ENCODE measurements at regions not wholly inside any gene's neighbourhood (a gene's known extent, or its start where the extent isn't known, plus 50 kb on each side); places are given as distances from the start of the nearest gene placed in this dataset.

GRCh38 chr2:226585130-226585561, 214.5 kb downstream of the IRS1 start:
- Histone ChIP-seq H3K36me3 (ENCODE audit: insufficient read depth, low read length, poor library complexity, severe bottlenecking) (no peaks in the 10 kb centered on the region), H3K4me3 (ENCODE audit: low read depth, low read length, poor library complexity, severe bottlenecking) (no peak overlapping the region), H3K27ac (ENCODE audit: low read depth, low read length, poor library complexity, severe bottlenecking) (no peak overlapping the region), H3K9me3 (ENCODE audit: low read depth, low read length, poor library complexity, severe bottlenecking) (peaks cover 6% of the 10 kb centered on the region), H3K27me3 (replicated peaks; ENCODE audit: insufficient read depth, low read depth, low read length, poor library complexity) (no peaks in the 10 kb centered on the region), H3K4me1 (ENCODE audit: insufficient read depth, low read length, poor library complexity, severe bottlenecking) (peaks cover 3% of the 10 kb centered on the region)
- BruUV-seq (replicated peaks) = no TSS peak
- intact Hi-C loops (cut with micrococcal nuclease; ENCODE audit: unreplicated experiment) = no loop called here
- ChIA-PET CTCF (no interaction called here), POLR2A (ENCODE audit: low non-redundant PET) (no interaction called here)
- no peak for TF ChIP-seq EZH2 (IDR thresholded peaks at IDR 0.05; ENCODE audit: borderline replicate concordance, low read depth, low read length, poor library complexity, severe bottlenecking)
- peak; percentile 18 for DNase-seq (ENCODE audit: low spot score)

GRCh38 chr2:226584518-226585055, 215.0 kb downstream of the IRS1 start:
- no peak overlapping the region for H3K27ac ChIP-seq (ENCODE audit: low read depth, low read length, poor library complexity, severe bottlenecking)
- no peak overlapping the region for H3K4me3 ChIP-seq (ENCODE audit: low read depth, low read length, poor library complexity, severe bottlenecking)
- no peaks in the 10 kb centered on the region for H3K36me3 ChIP-seq (ENCODE audit: insufficient read depth, low read length, poor library complexity, severe bottlenecking)
- BruUV-seq (replicated peaks) = no TSS peak
- intact Hi-C loops (cut with micrococcal nuclease; ENCODE audit: unreplicated experiment) = no loop called here
- peaks cover 3% of the 10 kb centered on the region for H3K4me1 ChIP-seq (ENCODE audit: insufficient read depth, low read length, poor library complexity, severe bottlenecking)
- no peak for TF ChIP-seq CTCF (conservative IDR thresholded peaks at IDR 0.05; ENCODE audit: low read depth, low read length)
- no peak for TF ChIP-seq EZH2 (IDR thresholded peaks at IDR 0.05; ENCODE audit: borderline replicate concordance, low read depth, low read length, poor library complexity, severe bottlenecking)
- DNase-seq (ENCODE audit: low spot score) = no peak
- no peaks in the 10 kb centered on the region for H3K27me3 ChIP-seq (replicated peaks; ENCODE audit: insufficient read depth, low read depth, low read length, poor library complexity)
- ChIA-PET CTCF (no interaction called here), POLR2A (ENCODE audit: low non-redundant PET) (no interaction called here)
- peaks cover 6% of the 10 kb centered on the region for H3K9me3 ChIP-seq (ENCODE audit: low read depth, low read length, poor library complexity, severe bottlenecking)

GRCh38 chr2:226583715-226584114, 215.9 kb downstream of the IRS1 start:
- no TSS peak for BruUV-seq (replicated peaks)
- H3K9me3 ChIP-seq (ENCODE audit: low read depth, low read length, poor library complexity, severe bottlenecking) = peaks cover 6% of the 10 kb centered on the region
- H3K4me1 ChIP-seq (ENCODE audit: insufficient read depth, low read length, poor library complexity, severe bottlenecking) = peaks cover 3% of the 10 kb centered on the region
- no peaks in the 10 kb centered on the region for H3K27me3 ChIP-seq (replicated peaks; ENCODE audit: insufficient read depth, low read depth, low read length, poor library complexity)
- no peak overlapping the region for H3K27ac ChIP-seq (ENCODE audit: low read depth, low read length, poor library complexity, severe bottlenecking)
- no peak overlapping the region for H3K4me3 ChIP-seq (ENCODE audit: low read depth, low read length, poor library complexity, severe bottlenecking)
- DNase-seq (ENCODE audit: low spot score) = peak; percentile 75
- POLR2A ChIA-PET (ENCODE audit: low non-redundant PET) = no interaction called here
- no peak for TF ChIP-seq CTCF (conservative IDR thresholded peaks at IDR 0.05; ENCODE audit: low read depth, low read length)
- CTCF ChIA-PET = interaction anchor here (0.7 kb wide), 1 partner anchor 919 kb away, joined by 7 read pairs; no protein-coding TSS in a partner anchor
- intact Hi-C loops (cut with micrococcal nuclease; ENCODE audit: unreplicated experiment) = no loop called here
- no peaks in the 10 kb centered on the region for H3K36me3 ChIP-seq (ENCODE audit: insufficient read depth, low read length, poor library complexity, severe bottlenecking)

- Histone ChIP-seq H3K4me3 (ENCODE audit: low read depth, low read length, poor library complexity, severe bottlenecking) (no peak overlapping the region), H3K27ac (ENCODE audit: low read depth, low read length, poor library complexity, severe bottlenecking) (no peak overlapping the region), H3K4me1 (ENCODE audit: insufficient read depth, low read length, poor library complexity, severe bottlenecking) (peaks cover 3% of the 10 kb centered on the region), H3K36me3 (ENCODE audit: insufficient read depth, low read length, poor library complexity, severe bottlenecking) (no peaks in the 10 kb centered on the region), H3K27me3 (replicated peaks; ENCODE audit: insufficient read depth, low read depth, low read length, poor library complexity) (no peaks in the 10 kb centered on the region), H3K9me3 (ENCODE audit: low read depth, low read length, poor library complexity, severe bottlenecking) (no peaks in the 10 kb centered on the region)
- intact Hi-C loops (cut with micrococcal nuclease; ENCODE audit: unreplicated experiment) = no loop called here
- no TSS peak for BruUV-seq (replicated peaks)
- ChIA-PET CTCF (no interaction called here), POLR2A (ENCODE audit: low non-redundant PET) (no interaction called here)
- TF ChIP-seq EZH2 (IDR thresholded peaks at IDR 0.05; ENCODE audit: borderline replicate concordance, low read depth, low read length, poor library complexity, severe bottlenecking) (no peak), CTCF (conservative IDR thresholded peaks at IDR 0.05; ENCODE audit: low read depth, low read length) (no peak)
- no peak for DNase-seq (ENCODE audit: low spot score)
These were observed 218.0 kb downstream of the IRS1 start for GRCh38 chr2:226581661-226582060.

Data from A673 (cell line).